SW 1271 (cell line): ENCODE measurements at regions not wholly inside any gene's neighbourhood (a gene's known extent, or its start where the extent isn't known, plus 50 kb on each side); places are given as distances from the start of the nearest gene placed in this dataset.

Source experiments
- DNase-seq, 2 experiments: peaks; one replicate each; lab custom pipeline; 2025; lab: John Stamatoyannopoulos, UW

DNA sequence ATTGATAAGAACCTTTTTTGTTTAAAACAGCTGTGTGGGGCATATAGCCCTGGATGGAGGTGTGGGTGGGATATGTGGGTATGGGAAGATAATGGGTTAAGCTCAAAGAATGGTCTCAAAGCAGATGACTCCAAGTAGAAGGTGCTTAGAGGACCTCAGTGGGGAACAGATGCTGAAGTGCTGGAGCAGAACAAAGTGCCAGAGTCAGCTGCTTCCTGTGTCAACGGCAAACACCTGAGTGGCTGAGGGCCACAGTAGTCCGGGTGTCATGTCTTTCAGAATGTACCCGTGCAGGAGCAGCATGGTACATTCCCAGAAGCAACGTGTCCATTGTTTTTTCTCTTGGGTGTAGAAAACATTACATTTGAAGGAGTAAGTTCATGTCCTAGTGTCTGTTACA lies 210.6 kb downstream of the CCNG2 start:
- DNase-seq: no peak

DNA sequence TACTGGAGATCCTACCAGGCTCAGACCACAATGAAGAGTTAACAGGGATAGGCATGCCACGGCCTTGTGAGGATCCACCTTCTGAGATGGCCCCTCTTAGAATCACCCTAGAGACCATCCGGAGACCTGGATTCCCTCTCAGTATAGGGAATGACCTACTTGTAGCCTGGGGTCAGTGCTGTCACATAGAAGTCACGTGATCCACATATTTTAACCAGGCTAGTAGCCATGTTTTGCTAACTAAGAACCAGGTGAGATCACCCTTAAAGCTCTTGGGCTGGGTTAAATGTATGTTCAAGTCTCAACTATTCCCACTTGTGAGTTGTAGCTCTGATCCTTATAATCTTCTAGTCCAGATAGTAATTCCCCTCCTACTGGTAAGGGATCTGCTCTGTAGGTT lies 215.4 kb downstream of the CCNG2 start:
- no peak for DNase-seq

DNA sequence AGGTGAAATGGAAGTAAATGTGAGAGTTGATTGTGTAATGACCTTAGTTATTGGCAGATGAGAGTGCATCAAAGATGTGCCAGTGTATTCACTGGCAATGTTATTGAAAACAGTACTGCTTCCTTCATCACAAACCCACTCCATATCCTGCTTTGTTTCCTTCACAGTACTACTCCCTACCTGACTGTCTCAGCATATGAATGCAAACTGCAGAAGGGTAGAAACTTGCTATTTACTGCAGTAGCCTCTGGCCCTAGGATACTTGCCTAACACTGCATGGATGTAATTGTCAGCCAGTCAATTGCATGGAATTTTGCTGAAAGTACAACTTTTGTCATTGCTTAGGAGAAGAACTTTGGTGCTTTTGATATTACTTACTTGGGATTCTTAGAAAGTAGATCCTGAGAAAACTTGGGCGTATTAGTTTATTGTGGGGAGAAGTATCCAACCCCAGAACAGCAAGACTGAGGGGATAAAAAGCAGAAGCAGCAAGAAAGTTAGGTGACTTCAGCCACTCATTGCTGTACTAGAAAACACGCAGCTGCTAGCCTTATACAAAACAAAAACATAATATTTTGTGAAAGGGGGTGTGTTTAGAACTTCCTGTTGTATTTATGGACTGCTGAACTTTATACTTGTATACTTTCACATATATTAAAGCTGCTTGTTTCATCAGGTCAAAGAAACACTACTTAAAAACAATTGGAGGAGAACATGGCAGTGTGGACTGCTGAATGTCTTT lies 219.0 kb downstream of the CCNG2 start:
- no peak for DNase-seq

DNA sequence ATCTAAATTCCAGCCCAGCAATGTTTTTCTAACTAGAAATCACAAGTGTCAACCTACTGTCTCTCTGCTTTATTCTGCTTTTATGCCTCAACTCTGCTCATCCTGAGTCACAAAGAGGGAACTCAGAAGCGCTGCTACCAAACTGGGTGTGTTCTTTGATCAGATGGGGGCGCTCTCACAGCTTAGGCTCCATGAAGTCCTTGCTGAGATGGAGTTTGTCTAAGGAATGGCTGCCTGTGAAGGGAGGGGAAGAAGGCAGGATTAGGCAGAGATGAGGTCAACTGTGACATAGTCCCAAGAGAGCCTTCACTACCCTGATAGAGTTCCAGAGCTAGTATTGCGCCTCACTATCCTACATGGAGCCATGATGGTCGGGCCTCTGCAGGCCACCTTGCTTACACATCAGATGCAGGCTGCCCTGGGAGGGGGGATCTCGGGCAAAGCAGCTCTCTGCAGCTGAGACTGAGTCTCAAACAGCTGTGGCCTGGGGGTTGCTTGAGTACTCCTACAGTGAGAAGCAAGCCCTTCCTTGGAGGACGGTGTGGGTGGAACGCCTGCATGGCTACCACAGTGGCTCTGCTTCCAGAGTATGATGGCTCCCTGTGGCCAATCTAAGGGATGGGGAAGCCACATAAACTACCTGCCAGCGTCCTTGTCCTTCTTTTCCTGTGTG lies 219.9 kb downstream of the CCNG2 start:
- no peak for DNase-seq

DNA sequence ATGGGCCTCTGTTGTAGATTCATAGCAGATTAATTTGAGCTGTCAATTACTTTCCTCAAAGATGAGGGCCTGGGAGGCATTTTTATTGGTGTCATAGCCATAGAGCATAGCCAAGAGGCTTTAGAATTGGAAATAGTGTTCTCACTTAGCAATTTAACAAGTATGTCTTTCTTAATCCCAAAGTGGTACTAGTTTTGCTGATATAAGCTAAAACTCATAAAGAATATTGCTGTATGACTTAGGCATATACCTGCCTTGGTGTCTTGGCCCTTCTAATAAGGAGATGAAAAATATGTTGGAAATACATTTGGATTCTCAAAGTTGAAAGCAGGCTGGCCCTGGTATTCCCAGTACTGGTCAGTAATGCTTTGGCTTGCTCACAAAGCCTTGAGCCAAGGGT lies 221.5 kb upstream of the CXCL13 start:
- DNase-seq: no peak

DNA sequence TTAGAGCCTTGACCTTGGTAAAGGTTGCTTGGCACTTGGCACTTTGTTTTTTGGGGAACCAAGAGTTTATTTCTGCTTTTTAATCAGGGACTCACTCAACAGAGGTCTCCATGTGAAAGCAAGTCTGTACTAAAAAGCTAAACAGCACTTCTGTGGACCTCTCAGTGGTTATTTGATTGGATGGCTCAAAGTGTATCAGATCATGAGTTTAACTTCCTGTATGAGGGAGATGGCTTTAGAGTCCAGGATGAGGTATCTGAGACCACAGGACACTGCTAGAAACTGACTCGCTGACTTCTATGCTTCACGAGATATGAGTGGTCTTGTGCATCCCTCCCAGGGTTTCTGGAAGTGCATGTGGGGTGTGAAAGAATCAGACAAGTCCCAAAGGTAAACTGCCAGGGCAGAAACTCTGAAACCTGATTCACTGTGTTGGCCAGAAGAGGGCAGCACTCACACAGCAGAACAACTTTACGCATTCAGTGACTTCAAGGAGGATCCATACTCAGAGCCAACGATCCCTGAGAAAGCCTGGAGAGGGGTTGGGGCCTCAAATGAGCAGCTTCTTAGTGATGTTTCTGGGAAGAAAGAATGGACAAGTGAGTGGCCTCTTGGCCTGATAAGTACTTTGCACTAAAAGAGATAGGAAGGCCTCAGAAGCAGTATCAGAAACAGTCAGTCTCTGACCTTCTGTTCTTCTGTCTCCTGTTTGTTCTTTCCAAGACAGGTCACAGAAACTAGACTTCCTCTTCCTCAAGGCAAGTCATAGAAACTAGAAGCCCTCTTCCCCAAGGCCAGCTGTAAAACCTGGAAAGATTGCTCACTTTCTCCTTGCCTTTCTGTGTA lies 220.3 kb upstream of the CXCL13 start:
- peak in 1 of 2 experiments; percentile 38 for DNase-seq

DNA sequence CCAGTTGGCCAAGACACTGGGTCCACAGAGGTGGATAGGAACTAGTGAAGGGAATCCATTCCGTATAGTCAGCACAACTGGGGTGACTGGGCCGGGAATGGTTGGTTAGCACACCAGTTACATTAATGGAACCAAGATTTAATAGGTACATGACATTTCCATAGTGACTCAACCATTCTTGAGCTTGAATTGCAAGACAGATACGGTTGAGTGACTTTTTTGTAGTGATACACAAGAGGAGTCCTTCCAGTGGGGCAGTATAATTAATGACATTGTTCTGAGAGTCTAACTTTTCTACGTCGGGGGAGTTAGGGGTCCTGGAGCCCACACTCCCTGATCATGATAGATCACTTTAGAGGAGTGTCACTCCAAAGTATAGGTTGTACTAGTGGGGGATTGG lies 211.6 kb upstream of the CXCL13 start:
- DNase-seq: no peak

DNA sequence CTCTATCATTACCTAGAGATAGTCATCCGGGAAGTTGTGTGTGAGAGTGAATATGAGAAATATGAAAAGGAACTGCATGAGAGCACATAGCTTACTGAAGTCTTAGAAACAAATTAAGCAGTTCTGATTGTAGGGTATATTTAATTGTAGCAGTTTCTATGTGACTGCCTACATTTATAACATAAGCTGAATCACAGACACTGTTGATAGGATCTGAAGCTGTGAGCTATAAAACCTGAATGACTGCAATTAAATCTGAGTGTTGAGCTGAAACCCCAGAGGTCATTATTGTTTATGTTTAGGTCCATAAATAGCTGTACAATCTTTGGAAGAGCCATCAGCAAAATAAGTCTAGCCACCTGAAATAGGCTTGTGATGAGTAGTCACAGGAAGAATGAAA lies 210.1 kb upstream of the CXCL13 start:
- DNase-seq: no peak

DNA sequence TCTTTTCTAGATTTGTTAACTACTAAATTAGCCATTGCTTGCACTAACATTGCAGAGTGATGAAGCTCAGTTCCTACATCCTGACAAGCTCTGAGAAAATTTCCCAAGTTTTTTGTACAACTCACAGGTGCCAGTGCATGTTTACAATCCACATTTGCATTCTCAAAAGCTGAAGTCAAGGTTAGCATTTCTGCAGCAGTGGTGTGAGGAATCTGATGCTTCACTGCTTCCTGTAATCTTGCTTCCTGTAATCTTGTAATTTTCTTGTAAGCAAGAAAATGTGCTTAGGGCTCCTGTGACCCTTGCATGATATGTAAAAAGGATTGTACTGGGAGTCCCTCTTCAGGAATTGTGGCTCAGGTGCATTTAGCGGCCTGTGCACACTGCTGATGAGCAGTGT lies 207.4 kb upstream of the CXCL13 start:
- DNase-seq: no peak

DNA sequence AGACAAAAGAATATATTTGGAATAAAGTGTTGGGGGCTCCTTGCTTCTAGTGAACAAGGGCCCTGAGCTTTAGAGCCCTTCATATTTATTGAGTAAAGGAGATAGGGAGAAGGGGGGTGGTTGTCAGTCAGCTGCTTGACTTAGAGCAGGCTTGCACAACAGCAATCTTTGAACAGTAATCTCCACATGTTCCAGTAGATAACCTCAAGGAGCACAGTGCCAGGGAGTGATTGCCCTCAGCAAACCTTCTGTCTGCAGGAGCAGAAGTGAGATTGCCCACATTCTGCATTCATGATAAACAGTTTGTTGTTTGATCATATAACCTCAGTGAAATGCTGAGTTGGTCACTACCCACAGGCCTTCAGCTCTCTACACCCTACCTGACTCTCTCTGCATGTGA lies 205.8 kb upstream of the CXCL13 start:
- DNase-seq: no peak

DNA sequence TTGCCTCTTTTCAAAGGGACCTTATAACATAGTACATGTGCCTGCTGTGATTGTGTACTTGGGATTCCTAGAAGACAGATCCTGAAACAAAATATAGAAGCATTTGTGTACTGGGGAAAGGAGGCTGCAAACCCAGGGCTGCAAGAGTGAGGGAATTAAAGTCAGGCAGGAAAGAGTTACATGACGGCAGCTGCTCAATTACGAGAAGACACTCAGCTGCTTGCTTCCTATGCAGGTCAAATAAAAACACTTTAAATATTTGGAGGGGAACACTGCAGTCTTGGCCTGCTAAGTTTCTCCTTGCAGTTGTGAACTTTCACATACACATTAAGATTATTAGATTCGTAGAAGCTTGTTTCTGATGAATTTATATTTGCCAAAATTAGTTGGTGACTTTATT lies 191.9 kb upstream of the CXCL13 start:
- DNase-seq: no peak

DNA sequence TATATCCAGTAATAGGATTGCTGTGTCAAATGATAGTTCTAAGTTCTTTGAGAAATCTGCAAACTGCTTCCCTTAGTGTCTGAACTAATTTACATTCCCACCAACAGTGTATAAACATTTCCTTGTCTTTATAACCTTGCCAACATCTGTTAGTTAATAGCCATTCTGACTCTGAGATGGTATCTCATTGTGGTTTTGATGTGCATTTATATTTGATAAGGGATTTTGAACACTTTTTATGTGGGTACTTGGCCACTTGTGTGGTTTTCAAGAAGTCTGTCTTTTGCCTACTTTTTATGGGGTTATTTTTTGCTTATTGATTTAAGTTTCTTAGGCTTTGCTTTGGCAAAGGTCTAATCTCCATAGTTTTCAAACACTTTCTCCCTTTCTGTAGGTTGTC lies 189.9 kb upstream of the CXCL13 start:
- no peak for DNase-seq

DNA sequence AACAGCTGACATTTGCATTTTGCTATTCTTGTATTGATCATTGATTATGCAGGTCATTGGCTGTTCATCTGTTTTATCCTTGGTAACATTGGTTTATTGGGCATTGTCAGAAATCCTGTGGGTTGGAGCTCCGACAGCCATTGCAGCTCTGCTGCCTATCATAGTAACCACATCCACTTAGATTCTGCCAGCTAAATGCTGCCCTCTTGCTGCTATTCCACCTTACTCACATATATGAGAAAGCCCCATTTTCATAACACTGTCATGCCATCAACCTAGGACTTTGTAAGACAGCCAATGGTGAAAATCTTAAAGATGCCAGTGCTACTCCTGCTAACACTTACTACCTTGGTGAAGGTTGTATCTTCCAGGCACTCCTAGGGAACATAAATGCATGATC lies 187.3 kb upstream of the CXCL13 start:
- DNase-seq: peak in 1 of 2 experiments; percentile 1

DNA sequence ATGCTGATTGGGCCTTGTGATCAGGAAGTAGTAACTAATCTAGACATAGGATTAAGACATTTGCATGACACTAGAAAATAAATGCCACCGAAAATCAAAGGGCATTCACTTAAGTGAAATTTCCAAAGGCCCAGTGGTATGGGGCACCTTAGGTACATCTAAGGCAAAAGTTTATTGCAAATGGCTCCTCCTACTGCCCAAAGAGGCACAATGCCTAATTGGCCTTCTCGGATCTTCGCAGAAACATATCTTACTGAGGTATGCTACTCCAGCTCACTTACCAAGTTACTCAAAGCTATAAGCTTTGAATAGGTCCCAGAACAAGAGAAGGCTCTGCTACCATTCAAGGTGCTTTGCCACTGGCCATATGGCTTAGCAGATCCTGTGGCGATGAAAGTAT lies 174.8 kb upstream of the CXCL13 start:
- no peak for DNase-seq

DNA sequence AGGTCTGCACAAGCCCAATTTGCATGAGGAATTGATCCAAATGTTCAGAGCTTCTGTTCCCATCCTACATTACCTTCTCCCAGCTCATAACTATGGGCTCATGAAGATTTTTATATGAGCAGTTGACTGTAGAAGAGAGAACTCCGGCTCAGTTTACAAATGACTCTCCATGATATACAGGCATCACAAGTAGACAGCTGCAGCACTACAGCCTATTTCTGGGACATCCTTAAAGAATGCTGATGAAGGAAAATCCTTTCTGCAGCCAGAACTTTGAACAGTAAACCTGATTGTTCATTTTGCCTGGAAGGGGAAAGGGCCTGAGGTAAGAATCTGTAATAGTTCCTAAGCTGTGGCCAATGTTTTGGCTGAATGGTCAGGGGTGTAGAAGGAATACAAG lies 174.1 kb upstream of the CXCL13 start:
- DNase-seq: no peak

DNA sequence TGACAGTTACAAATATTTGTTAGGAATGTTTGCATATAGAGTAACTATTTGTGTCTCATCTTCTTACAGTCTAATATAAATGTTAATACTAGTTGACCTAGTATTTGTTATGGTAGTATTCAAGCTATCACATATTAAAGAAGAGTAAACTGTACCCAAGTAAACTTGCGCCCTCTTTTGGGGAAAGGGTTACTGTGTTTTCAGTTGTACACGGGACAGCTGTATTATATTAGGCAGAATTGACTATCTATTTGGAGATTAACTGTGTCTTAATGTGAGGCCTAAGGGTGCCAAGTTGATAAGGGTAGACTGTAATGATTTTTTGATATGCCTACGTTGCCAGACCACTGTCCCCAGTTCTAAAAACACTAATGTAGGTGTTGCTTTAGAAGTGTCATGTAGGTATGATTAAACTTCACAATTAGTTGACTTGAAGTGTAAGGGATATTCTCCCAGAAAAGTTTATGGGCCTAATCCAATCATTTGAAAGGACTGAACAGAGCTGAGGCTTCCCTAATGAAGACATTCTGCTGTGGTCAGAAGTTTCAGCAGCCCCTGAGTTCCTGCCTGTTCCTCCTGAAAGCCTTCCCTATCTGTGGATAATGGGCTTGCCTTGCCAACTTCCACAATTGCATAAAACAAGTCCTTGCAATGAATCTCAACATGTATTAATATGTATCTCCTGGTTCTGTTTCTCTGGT lies 172.8 kb upstream of the CXCL13 start:
- no peak for DNase-seq

DNA sequence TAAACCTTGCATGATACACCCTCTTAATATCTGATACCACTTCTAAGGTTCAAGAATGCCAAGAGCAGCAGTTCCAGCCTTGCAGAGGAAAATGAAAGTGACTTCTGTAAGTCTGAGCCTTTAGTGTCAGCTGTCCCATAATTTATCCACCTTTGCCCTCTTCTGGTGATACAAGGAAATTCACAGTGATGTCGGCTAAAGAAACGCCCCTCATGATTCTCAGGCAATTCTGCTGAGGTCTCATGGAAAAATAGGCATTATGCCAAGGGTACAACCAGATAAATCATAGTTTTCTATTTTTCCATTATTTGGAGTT lies 172.2 kb upstream of the CXCL13 start:
- DNase-seq: peak; percentile 7 to 45

DNA sequence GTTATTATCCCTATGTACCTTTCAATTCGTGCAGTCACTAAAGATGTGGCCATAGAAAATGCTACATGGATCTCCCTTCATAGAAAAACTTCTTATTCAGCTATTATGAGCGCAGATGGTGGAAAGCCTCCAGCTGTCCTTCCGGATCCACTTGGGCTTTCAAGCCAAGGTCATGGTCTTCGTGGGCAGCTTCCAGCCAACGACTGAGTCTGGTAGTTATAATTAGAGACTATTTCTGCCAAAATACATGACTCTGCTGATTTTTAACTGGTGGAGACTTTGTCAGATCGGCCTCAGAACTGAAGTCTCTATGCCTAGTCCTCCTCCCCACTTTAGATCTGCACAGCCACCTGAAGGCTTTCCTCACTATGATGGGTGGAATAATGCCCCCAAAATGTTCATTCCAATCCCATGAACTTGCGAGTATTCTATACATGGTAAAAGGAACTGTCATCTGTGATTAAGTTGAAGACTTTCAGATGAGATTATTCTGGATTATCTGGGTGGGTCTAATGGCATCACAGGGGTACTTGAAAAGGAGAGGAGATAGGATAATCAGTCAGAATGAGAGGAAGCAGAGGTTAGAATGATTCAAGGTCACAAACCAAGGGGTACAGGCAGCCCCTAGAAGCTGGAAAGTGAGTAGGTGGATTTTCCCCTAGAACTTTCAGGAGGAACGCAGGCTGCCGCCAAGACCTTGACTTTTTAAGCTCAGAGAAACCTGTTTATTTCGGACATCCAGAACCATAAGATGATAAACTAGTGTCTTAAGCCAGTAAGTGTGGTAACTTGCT lies 171.1 kb upstream of the CXCL13 start:
- no peak for DNase-seq

DNA sequence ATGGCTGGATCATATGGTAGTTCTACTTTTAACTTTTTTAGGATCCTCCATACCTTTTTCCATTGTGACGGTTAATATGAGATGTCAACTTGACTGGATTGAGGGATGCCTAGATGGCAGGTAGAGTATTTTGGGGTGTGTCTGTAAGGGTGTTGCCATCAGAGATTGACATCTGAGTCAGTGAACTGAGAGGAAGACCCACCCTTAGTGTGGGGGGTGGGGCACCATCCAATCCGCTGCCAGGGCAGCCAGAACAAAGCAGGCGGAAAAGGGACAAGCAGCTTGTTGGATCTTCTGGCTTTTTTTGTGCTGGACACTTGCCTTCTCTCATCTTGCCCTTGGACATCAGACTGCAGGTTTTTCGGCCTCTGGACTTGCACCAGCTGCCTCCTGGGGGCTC lies 168.5 kb upstream of the CXCL13 start:
- no peak for DNase-seq

DNA sequence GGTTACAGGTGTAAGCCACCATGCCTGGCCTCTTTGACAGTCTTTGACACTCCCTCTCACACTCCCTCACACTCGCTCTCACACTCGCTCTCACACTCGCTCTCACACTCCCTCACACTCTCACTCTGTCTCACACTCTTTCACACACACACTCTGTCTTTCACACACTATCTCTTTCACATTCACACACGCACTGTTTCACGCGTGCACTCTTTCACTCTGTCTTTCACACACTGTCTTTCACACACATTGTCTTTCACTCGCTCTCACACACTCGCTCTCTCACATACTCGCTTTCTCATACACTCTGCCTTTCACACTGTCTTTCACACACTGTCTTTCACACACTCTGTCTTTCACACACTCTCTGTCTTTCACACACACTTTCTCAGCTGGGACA lies 167.1 kb upstream of the CXCL13 start:
- DNase-seq: no peak

DNA sequence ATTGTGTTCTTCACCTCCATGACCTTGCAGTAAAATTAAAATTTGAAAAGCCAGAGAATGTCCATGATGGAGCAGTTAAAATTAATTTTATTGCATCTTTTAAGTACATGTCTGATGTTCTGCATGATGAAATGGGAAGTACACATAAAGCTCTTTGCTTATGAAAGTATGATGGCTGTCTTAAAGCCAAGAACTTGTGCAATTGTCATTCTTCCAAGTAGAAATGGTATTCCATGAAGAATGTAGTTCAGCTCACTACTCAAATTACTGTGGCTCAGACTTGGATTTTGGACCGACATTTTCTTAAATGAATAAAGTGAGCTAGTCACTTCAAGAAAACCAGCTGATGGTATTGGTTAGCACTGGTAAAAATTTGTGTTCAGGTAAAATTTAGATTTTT lies 161.7 kb upstream of the CXCL13 start:
- DNase-seq: no peak

DNA sequence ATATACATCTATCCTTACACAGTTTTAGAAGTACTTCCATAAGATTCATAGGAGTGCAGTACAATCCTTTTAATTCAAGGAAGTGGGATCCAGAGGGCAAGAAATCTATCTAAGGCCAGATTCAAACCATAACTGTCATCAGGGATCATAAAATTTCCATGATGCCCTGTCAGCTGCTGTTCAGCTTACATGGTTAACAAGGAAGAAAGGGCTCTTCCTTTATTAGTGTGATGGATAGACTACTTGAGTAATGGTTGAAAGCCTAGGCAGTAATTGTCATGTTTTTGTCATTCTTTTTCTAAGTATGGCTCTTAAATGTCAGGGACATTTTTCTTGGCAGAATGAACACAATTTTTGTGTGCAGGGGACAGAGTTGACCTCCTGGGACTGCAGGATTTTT lies 159.8 kb upstream of the CXCL13 start:
- no peak for DNase-seq
